GM13976 (cell line): ENCODE measurements at regions not wholly inside any gene's neighbourhood (a gene's known extent, or its start where the extent isn't known, plus 50 kb on each side); places are given as distances from the start of the nearest gene placed in this dataset.

ENCODE experiments used
- DNase-seq: peaks from one replicate; pipeline ENCODE4 v3.0.0; 2012; ENCODE audit warnings: low spot score
- in situ Hi-C: fragments of 300-500 bp; cut with MboI; formaldehyde crosslinking; loops from one replicate; pipeline ENCODE4 v1.12.0; 2022; ENCODE audit warnings: low sequenced_read_pairs, mixed read lengths, inconsistent platforms; ENCODE audit not compliant: unreplicated experiment
- TF ChIP-seq, protein P1 (sequence below): IDR thresholded peaks from 2 replicates; pipeline ENCODE4 v1.5.1; 2012; ENCODE audit warnings: borderline replicate concordance, mild to moderate bottlenecking; ENCODE audit not compliant: insufficient read depth; ENCODE audit errors: extremely low read depth, missing control alignments, control extremely low read depth

DNA sequence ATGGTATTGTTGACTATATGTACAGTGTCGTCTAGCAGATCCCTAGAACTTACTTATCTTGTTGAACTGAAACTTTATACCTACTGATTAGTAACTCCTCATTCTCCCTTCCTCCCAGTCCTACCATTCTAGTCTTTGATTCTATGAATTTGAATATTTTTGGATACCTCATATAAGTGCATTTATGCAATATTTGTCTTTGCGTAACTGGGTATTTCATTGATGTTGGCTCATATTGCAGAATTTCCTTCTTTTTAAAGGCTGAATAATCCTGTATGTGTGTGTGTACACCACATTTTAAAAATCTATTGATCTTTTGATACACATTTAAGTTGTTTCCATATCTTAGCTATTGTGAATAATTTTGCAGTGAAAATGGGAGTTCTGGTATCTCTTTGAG, 119.9 kb downstream of the SOX4 start:
- in situ Hi-C loops = no loop called here
- TF ChIP-seq, protein P1, sequence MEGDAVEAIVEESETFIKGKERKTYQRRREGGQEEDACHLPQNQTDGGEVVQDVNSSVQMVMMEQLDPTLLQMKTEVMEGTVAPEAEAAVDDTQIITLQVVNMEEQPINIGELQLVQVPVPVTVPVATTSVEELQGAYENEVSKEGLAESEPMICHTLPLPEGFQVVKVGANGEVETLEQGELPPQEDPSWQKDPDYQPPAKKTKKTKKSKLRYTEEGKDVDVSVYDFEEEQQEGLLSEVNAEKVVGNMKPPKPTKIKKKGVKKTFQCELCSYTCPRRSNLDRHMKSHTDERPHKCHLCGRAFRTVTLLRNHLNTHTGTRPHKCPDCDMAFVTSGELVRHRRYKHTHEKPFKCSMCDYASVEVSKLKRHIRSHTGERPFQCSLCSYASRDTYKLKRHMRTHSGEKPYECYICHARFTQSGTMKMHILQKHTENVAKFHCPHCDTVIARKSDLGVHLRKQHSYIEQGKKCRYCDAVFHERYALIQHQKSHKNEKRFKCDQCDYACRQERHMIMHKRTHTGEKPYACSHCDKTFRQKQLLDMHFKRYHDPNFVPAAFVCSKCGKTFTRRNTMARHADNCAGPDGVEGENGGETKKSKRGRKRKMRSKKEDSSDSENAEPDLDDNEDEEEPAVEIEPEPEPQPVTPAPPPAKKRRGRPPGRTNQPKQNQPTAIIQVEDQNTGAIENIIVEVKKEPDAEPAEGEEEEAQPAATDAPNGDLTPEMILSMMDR = no peak
- no peak for DNase-seq

DNA sequence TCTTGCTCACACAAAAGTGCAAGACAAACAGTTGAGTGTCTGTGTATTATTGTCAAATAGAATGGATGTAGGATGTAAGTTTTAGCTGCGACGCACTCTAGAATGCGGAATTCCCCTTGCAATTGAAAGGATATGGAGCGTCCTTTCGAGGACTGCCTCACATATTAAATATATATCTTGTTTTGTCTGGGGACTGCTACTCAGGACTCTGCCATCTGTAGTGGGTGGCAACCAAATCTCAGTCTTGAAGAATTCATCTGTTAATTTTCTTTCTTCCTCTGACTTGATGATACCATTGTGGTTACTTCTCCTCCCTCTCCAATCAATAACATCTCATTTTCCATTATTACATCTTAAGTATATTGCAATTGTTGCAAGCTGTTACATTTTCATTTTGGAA, 121.6 kb downstream of the SOX4 start:
- TF ChIP-seq, protein P1 = no peak
- in situ Hi-C loops = no loop called here
- DNase-seq = no peak

DNA sequence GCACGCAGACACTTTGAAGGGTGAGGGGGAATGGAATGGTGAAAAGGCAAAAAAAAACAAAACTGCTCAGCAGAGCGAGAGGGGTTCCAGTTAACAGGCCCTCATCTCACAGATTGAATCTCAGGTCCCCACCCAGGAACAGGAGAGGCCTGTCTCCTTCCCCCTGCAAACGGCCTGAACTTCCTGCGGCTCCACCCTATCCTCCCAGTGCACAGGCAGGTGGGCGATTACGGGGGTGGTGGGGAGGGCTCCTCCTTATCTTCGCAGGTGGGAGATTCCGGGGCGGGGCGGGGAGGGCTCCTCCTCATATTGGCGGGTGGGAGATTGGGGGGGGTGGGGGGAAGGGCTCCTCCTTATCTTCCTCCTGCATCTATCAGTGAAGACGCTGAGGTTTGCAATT, 129.0 kb downstream of the SOX4 start:
- in situ Hi-C loops = no loop called here
- no peak for DNase-seq
- TF ChIP-seq, protein P1 = no peak

DNA sequence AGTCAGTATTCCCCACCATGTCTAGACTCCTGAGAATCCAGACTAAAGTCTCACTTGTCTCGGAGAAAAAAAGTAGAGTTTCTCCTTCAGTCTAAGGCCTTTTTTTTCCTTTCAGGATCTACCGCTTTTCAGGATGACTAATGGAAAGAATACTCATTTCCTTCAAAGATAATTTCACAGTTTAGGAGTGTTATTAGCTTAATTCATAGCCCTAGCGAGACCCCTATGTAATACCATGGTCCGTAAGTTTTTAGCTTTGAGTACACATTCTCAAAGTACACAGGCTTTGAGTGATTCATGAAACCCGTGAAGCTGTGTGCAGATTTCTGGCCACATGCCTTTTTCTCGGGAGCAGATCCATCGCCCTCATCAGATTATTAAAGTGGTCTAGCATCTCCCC, 133.1 kb downstream of the SOX4 start:
- in situ Hi-C loops = no loop called here
- TF ChIP-seq, protein P1 = no peak
- DNase-seq = no peak

DNA sequence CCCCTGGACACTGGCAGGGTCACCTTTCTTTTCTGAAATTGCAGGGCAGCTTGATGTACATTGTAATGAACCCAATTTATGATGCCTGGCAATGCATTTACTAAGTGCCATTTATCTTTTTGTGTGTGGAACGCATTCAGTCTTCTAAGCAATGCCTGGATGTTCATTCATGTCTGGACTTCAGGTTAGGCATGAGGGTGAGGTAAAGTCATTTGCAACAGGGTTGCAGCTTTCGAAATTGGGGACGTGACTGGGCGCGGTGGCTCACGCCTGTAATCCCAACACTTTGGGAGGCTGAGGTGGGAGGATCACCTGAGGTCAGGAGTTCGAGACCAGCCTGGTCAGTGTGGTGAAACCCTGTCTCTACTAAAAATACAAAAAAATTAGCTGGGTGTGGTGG, 134.6 kb downstream of the SOX4 start:
- no peak for DNase-seq
- TF ChIP-seq, protein P1 = no peak
- in situ Hi-C loops = no loop called here

DNA sequence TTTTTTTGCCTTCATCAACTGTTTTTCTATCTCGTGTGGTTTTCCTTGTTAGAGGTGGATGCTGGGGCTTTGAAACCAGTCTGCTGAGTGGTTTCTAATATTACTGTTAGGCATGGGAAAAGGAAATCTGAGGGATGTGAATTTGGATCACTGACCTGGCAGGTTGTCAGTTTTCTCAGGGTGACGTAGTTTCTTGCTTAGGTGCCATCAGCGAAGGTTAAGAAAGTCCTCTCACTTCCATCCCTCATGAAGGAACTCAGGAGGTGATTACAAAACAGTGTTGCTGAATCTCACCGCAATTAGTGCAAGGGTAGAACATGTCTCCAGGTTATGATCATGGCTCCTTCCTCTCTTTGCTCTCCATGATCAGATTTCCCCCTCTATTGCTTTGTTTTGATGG, 135.9 kb downstream of the SOX4 start:
- in situ Hi-C loops = no loop called here
- DNase-seq = no peak
- TF ChIP-seq, protein P1 = no peak

DNA sequence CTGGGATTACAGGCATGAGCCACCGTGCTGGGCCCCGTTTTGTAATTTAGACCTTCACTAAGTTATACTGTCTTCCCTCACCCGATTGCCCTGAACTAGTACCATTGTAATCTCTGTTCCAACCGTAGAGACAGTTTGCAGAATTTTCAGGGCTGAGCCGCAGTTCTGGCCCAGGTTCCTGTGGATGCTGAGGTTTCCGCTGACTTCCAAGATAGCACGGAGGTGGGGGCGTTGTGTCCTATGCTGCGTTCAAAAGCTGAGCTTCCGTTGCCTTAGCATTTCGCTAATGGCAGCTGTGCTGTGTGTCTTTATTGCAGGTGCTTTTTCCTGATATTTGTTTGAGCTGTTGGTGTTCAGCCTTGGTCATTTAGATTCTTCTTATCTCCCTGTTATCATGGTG, 137.0 kb downstream of the SOX4 start:
- in situ Hi-C loops = no loop called here
- no peak for DNase-seq
- TF ChIP-seq, protein P1 = no peak
